DOHH2 (cell line): ENCODE measurements at regions not wholly inside any gene's neighbourhood (a gene's known extent, or its start where the extent isn't known, plus 50 kb on each side); places are given as distances from the start of the nearest gene placed in this dataset.
"Not testable (repeated sequence)": the region's sequence is repeated elsewhere in the genome, so short reads cannot be mapped to it uniquely, and the experiment has no call there.

Experiments used
- H3F3A ChIP-seq: fragments of 200-600 bp; sonication (generic), shearing (Covaris generic); 2 replicates; pipeline ENCODE4 v1.6.0; 2016; ENCODE audit warnings: antibody characterized with exemption, mild to moderate bottlenecking; ENCODE audit not compliant: control insufficient read depth, insufficient read depth
- H3K27ac ChIP-seq: fragments of 200-600 bp; sonication (generic); 2 replicates; pipeline ENCODE4 v1.5.1; 2014; ENCODE audit warnings: low read depth, mild to moderate bottlenecking, low read length, moderate library complexity
- H3K27me3 ChIP-seq: fragments of 200-600 bp; sonication (generic); 2 replicates; pipeline ENCODE4 v1.6.1; 2014; ENCODE audit warnings: mild to moderate bottlenecking, low read length, mixed read lengths; ENCODE audit not compliant: control insufficient read depth
- H3K36me3 ChIP-seq: fragments of 200-600 bp; sonication (generic); 2 replicates; pipeline ENCODE4 v1.6.1; 2014; ENCODE audit warnings: mild to moderate bottlenecking, low read length, moderate library complexity, mixed read lengths; ENCODE audit not compliant: control insufficient read depth
- H3K4me1 ChIP-seq: fragments of 200-600 bp; sonication (generic); 2 replicates; pipeline ENCODE4 v1.6.1; 2014; ENCODE audit warnings: mild to moderate bottlenecking, low read length, mixed read lengths; ENCODE audit not compliant: control insufficient read depth
- H3K4me2 ChIP-seq: fragments of 200-600 bp; sonication (generic); 2 replicates; pipeline ENCODE4 v1.6.0; 2014; ENCODE audit warnings: mild to moderate bottlenecking, low read length, moderate library complexity
- H3K4me3 ChIP-seq: fragments of 200-600 bp; sonication (generic); 2 replicates; pipeline ENCODE4 v1.5.1; 2014; ENCODE audit warnings: mild to moderate bottlenecking, low read length, mixed read lengths
- H3K79me2 ChIP-seq: fragments of 200-600 bp; sonication (generic); 2 replicates; pipeline ENCODE4 v1.6.1; 2014; ENCODE audit warnings: mild to moderate bottlenecking, low read length, mixed read lengths; ENCODE audit not compliant: control insufficient read depth
- H3K9me2 ChIP-seq: fragments of 200-600 bp; sonication (generic); replicated peaks from 2 replicates; pipeline ENCODE4 v1.6.1; 2014; ENCODE audit warnings: mild to moderate bottlenecking, low read length, mixed read lengths; ENCODE audit not compliant: control insufficient read depth
- H3K9me3 ChIP-seq: fragments of 200-600 bp; sonication (generic); 2 replicates; pipeline ENCODE4 v1.6.1; 2014; ENCODE audit warnings: antibody characterized with exemption, low read length, mixed read lengths; ENCODE audit not compliant: control insufficient read depth, insufficient read depth
- H4K20me1 ChIP-seq: fragments of 200-600 bp; sonication (generic); 2 replicates; pipeline ENCODE4 v1.6.0; 2014; ENCODE audit warnings: low read depth, mild to moderate bottlenecking, antibody characterized with exemption, low read length, moderate library complexity; ENCODE audit not compliant: control insufficient read depth, insufficient read depth
- EZH2phosphoT487 ChIP-seq: fragments of 200-600 bp; sonication (generic); IDR thresholded peaks from 2 replicates; pipeline ENCODE4 v1.6.1; 2017; ENCODE audit warnings: borderline replicate concordance, mild to moderate bottlenecking, antibody characterized with exemption, low read length, moderate library complexity, mixed read lengths
- TF ChIP-seq, protein P1 (sequence below): fragments of 200-600 bp; sonication (generic); IDR thresholded peaks from one replicate; pipeline ENCODE4 v1.5.1; 2014; ENCODE audit warnings: antibody characterized with exemption, mild to moderate bottlenecking, low read depth, low read length; ENCODE audit not compliant: poor library complexity, severe bottlenecking

DNA sequence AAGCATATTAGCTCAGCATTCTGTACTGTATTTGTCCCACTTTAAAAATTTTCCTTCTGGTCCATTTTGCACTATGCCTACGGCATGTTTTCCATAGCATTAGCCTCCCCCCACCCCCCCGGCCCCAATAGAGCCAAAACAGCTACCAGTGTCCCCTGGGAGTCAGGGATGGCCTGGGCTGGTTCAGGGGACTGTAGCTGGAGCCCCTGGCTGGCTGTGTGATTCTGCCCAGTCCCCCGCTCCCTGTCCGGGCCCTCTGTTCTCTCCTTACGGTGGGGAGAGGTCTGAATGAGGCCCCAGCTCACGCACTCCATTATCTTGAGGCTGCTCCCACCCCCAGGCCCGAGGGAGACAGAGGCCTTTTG is 70.1 kb downstream of the KLF15 start:
- Histone ChIP-seq H3K36me3 (no peaks in the 10 kb centered on the region), H3K9me3 (no peaks in the 10 kb centered on the region), H3F3A (peaks cover 20% of the 10 kb centered on the region), H3K79me2 (no peaks in the 10 kb centered on the region), H3K4me2 (peak overlapping the region; percentile 86), H3K4me1 (peaks cover 78% of the 10 kb centered on the region), H3K9me2 (no peaks in the 10 kb centered on the region), H3K4me3 (peak overlapping the region; percentile 78), H3K27me3 (no peaks in the 10 kb centered on the region), H4K20me1 (no peaks in the 10 kb centered on the region), H3K27ac (peak overlapping the region; percentile 85)
- TF ChIP-seq, protein P1, sequence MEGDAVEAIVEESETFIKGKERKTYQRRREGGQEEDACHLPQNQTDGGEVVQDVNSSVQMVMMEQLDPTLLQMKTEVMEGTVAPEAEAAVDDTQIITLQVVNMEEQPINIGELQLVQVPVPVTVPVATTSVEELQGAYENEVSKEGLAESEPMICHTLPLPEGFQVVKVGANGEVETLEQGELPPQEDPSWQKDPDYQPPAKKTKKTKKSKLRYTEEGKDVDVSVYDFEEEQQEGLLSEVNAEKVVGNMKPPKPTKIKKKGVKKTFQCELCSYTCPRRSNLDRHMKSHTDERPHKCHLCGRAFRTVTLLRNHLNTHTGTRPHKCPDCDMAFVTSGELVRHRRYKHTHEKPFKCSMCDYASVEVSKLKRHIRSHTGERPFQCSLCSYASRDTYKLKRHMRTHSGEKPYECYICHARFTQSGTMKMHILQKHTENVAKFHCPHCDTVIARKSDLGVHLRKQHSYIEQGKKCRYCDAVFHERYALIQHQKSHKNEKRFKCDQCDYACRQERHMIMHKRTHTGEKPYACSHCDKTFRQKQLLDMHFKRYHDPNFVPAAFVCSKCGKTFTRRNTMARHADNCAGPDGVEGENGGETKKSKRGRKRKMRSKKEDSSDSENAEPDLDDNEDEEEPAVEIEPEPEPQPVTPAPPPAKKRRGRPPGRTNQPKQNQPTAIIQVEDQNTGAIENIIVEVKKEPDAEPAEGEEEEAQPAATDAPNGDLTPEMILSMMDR, result no peak
- no peak for TF ChIP-seq EZH2phosphoT487

DNA sequence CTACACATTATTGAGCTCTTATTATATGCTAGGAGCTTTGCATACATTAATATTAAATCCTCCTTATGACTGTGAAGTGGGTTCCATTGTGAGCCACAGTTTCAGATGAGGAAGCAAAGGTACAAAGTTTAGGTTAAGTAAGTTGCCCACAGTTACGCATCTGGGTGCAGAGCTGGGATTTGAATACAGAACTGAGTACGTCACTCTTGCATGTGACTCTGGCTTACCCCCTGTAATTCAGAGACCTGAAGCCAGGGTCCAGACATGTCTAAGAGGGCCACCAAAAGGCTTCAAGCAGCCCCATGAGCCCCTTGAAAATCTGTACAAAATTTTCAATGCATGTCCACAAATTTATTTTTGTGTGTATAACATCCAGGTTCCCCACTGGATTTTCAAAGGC is 71.8 kb downstream of the KLF15 start:
- peaks cover 60% of the 10 kb centered on the region for H3K4me1 ChIP-seq
- TF ChIP-seq EZH2phosphoT487, result no peak
- TF ChIP-seq, protein P1, result no peak
- H4K20me1 ChIP-seq, result no peaks in the 10 kb centered on the region
- no peaks in the 10 kb centered on the region for H3K9me2 ChIP-seq
- no peaks in the 10 kb centered on the region for H3K36me3 ChIP-seq
- H3K4me3 ChIP-seq, result no peak overlapping the region
- H3K4me2 ChIP-seq, result no peak overlapping the region
- 0 out of 2 replicates have a peak, but pooled peaks cover 4% of the 10 kb centered on the region for H3K9me3 ChIP-seq
- no peaks in the 10 kb centered on the region for H3K27me3 ChIP-seq
- H3K27ac ChIP-seq, result no peak overlapping the region
- peaks cover 20% of the 10 kb centered on the region for H3F3A ChIP-seq
- H3K79me2 ChIP-seq, result no peaks in the 10 kb centered on the region

DNA sequence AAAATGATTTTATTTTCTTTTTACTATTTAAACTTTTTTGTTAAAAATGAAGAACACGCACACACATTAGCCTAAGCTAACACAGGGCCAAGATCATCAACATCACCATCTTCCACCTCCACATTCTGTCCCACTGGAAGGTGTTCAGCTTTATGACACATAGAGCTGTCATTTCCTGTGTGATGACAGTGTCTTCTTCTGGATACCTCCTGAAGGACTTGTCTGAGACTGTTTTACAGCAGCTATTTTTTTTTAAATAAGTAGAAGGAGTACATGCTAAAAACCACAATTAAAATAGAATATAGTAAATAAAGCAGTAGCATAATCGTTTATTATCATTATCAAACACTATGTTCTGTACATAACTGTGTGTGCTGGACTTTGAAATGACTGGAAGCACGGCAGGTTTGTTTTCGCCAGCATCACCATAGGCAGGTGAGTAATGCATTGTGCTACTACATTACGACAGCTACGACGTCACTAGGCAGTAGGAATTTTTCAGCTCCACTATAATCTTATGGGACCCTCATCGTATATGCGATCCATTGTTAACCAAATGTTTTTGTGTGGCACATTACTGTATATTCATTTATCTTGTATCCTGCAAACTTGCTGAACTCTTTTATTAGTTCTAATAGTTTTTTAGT is 72.8 kb downstream of the KLF15 start:
- no peaks in the 10 kb centered on the region for H4K20me1 ChIP-seq
- H3K9me3 ChIP-seq, result 0 out of 2 replicates have a peak, but pooled peaks cover 4% of the 10 kb centered on the region
- no peaks in the 10 kb centered on the region for H3K9me2 ChIP-seq
- peaks cover 13% of the 10 kb centered on the region for H3F3A ChIP-seq
- no peaks in the 10 kb centered on the region for H3K36me3 ChIP-seq
- no peak overlapping the region for H3K4me2 ChIP-seq
- peaks cover 57% of the 10 kb centered on the region for H3K4me1 ChIP-seq
- no peaks in the 10 kb centered on the region for H3K79me2 ChIP-seq
- H3K27ac ChIP-seq, result no peak overlapping the region
- TF ChIP-seq EZH2phosphoT487, result no peak
- TF ChIP-seq, protein P1, result no peak
- H3K4me3 ChIP-seq, result no peak overlapping the region
- no peaks in the 10 kb centered on the region for H3K27me3 ChIP-seq

DNA sequence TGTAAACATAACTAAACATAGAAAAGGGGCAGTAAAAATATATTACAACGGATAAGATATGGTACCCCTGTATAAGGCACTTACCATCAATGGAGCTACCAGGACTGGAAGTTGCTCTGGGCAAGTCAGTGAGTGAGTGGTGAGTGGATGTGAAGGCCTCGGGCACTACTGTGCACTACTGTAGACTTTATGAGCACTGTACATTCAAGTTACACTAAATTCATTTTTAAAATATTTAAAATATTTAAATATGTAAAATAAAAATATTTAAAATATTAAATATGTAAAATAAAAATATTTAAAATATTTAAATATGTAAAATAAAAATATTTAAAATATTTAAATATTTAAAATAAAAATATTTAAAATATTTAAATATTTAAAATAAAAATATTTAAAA is 73.6 kb downstream of the KLF15 start:
- not testable (repeated sequence) for H3K9me3 ChIP-seq, H3K27me3 ChIP-seq, H3K9me2 ChIP-seq, H3K27ac ChIP-seq, H3F3A ChIP-seq, H3K4me2 ChIP-seq, H3K4me3 ChIP-seq, H4K20me1 ChIP-seq, H3K79me2 ChIP-seq, H3K36me3 ChIP-seq
- H3K4me1 ChIP-seq, result peaks cover 50% of the 10 kb centered on the region
